Esophagus muscularis mucosa (tissue), 3 donors: ENCODE measurements at regions not wholly inside any gene's neighbourhood (a gene's known extent, or its start where the extent isn't known, plus 50 kb on each side); places are given as distances from the start of the nearest gene placed in this dataset.

Experiments
- POLR2A ChIP-seq: fragments of 450-650 bp; IDR thresholded peaks from one replicate; pipeline ENCODE4 v1.6.1; 2017; ENCODE audit warnings: antibody characterized with exemption, moderate library complexity, mild to moderate bottlenecking, low read depth
- POLR2AphosphoS5 ChIP-seq, 2 donors: sonication (generic); formaldehyde crosslinking; IDR thresholded peaks; one replicate each; pipeline ENCODE4 v1.6.1; 2017; ENCODE audit warnings: antibody characterized with exemption in 2 of 2
- TF ChIP-seq, protein P1 (sequence below), 3 experiments: fragments of 200-600 bp in 2 of 3; fragments of 450-650 bp in 1 of 3; sonication (generic) in 2 of 3; IDR thresholded peaks; one replicate each; pipeline ENCODE4 v1.5.1; 2017 to 2019; ENCODE audit warnings: antibody characterized with exemption in 3 of 3, mild to moderate bottlenecking in 2 of 3, moderate library complexity in 1 of 3

DNA sequence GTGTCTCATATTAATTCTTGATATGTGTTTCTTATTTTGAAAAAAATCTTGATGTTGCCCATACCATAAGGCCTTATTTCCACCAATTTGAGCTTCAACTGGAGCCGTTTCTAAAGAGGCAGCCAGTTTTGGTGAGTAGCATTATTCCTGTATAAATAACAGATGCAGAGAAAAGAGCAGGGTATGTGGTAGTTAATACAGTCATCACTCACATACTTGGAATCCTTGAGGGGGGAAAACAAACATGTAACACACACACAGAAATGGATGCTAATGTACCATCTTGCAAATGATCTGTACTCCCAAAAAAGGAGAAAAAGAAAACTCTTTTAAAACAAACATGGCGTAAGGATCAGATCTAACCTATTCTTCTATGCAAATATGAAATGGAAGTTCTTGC is 389.7 kb downstream of the GPM6A start:
- TF ChIP-seq, protein P1, sequence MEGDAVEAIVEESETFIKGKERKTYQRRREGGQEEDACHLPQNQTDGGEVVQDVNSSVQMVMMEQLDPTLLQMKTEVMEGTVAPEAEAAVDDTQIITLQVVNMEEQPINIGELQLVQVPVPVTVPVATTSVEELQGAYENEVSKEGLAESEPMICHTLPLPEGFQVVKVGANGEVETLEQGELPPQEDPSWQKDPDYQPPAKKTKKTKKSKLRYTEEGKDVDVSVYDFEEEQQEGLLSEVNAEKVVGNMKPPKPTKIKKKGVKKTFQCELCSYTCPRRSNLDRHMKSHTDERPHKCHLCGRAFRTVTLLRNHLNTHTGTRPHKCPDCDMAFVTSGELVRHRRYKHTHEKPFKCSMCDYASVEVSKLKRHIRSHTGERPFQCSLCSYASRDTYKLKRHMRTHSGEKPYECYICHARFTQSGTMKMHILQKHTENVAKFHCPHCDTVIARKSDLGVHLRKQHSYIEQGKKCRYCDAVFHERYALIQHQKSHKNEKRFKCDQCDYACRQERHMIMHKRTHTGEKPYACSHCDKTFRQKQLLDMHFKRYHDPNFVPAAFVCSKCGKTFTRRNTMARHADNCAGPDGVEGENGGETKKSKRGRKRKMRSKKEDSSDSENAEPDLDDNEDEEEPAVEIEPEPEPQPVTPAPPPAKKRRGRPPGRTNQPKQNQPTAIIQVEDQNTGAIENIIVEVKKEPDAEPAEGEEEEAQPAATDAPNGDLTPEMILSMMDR (IDR thresholded peaks at IDR 0.05) = no peak
- TF ChIP-seq POLR2AphosphoS5 (IDR thresholded peaks at IDR 0.05) = no peak
- TF ChIP-seq POLR2A = no peak
